PC-9 (cell line): ENCODE measurements at regions not wholly inside any gene's neighbourhood (a gene's known extent, or its start where the extent isn't known, plus 50 kb on each side); places are given as distances from the start of the nearest gene placed in this dataset.

Experiments
- BruUV-seq: library from RNA; stranded (reverse); fragments of 400-500 nt; replicated peaks from 2 replicates; lab custom pipeline; 2021; lab: Mats Ljungman, UMichigan
- CTCF ChIA-PET: fragments of 300-600 bp; sonication (Branson Sonifier 250); formaldehyde crosslinking; loops from one replicate; lab custom pipeline; 2022; ENCODE audit warnings: antibody characterized with exemption; lab: Charles Lee
- POLR2A ChIA-PET: fragments of 300-600 bp; sonication (Branson Sonifier 250); formaldehyde crosslinking; loops from one replicate; lab custom pipeline; 2022; ENCODE audit warnings: antibody characterized with exemption; ENCODE audit not compliant: unreplicated experiment; lab: Charles Lee
- DNase-seq, 2 experiments: peaks; one replicate each; pipeline versions ENCODE4 v3.0.0 to v3.0.0-alpha.2; 2015 to 2022; ENCODE audit warnings: mixed read lengths in 1 of 2
- H2AFZ ChIP-seq: fragments of 200-600 bp; sonication (generic); 2 replicates; pipeline ENCODE4 v1.8.1; 2017; ENCODE audit warnings: antibody characterized with exemption
- H3F3A ChIP-seq: fragments of 200-600 bp; sonication (generic); 2 replicates; pipeline ENCODE4 v1.8.1; 2017; ENCODE audit warnings: antibody characterized with exemption, mild to moderate bottlenecking, low read depth; ENCODE audit not compliant: insufficient read depth
- H3K27ac ChIP-seq: fragments of 200-600 bp; sonication (generic); 2 replicates; pipeline ENCODE4 v1.6.1; 2016; ENCODE audit warnings: mixed run types
- H3K27me3 ChIP-seq: fragments of 200-600 bp; sonication (generic); 2 replicates; pipeline ENCODE4 v1.6.1; 2016; ENCODE audit warnings: low read depth, mixed run types; ENCODE audit not compliant: insufficient read depth
- H3K36me3 ChIP-seq: fragments of 200-600 bp; sonication (generic); 2 replicates; pipeline ENCODE4 v1.6.1; 2016; ENCODE audit warnings: low read depth, mixed run types
- H3K4me1 ChIP-seq: fragments of 200-600 bp; sonication (generic); replicated peaks from 2 replicates; pipeline ENCODE4 v1.6.1; 2016; ENCODE audit warnings: mixed run types; ENCODE audit not compliant: insufficient read depth
- H3K4me2 ChIP-seq: fragments of 200-600 bp; sonication (generic); 2 replicates; pipeline ENCODE4 v1.6.1; 2017; ENCODE audit warnings: mixed run types
- H3K4me3 ChIP-seq: fragments of 200-600 bp; sonication (generic); 2 replicates; pipeline ENCODE4 v1.6.1; 2016; ENCODE audit warnings: mixed run types
- H3K79me2 ChIP-seq: fragments of 200-600 bp; sonication (generic); 2 replicates; pipeline ENCODE4 v1.6.1; 2017; ENCODE audit warnings: low read depth, mixed run types
- H3K9me2 ChIP-seq: fragments of 200-600 bp; sonication (generic); 2 replicates; pipeline ENCODE4 v1.8.1; 2017; ENCODE audit warnings: mild to moderate bottlenecking; ENCODE audit not compliant: insufficient read depth
- H3K9me3 ChIP-seq: fragments of 200-600 bp; sonication (generic); 2 replicates; pipeline ENCODE4 v1.8.1; 2016; ENCODE audit warnings: low read depth; ENCODE audit not compliant: insufficient read depth
- H4K20me1 ChIP-seq: fragments of 200-600 bp; sonication (generic); 2 replicates; pipeline ENCODE4 v1.8.1; 2017; ENCODE audit not compliant: insufficient read depth
- CTCF ChIP-seq: fragments of 200-600 bp; sonication (generic); conservative IDR thresholded peaks from 2 replicates; pipeline ENCODE4 v1.6.1; 2017; ENCODE audit warnings: mixed run types, antibody characterized with exemption, mild to moderate bottlenecking, moderate library complexity
- EZH2 ChIP-seq: fragments of 200-600 bp; sonication (generic); IDR thresholded peaks from 2 replicates; pipeline ENCODE4 v1.8.0; 2017; ENCODE audit warnings: antibody characterized with exemption, low read depth
- intact Hi-C: fragments of 100-400 bp; cut with micrococcal nuclease; formaldehyde crosslinking; loops from one replicate; pipeline ENCODE4 v1.10.0; 2022; ENCODE audit not compliant: unreplicated experiment

GRCh38 chr10:129151281-129151680 lies 315.8 kb upstream of the MGMT start:
- H3K4me2 ChIP-seq: no peak overlapping the region
- H3K27ac ChIP-seq: no peak overlapping the region
- H3F3A ChIP-seq: no peaks in the 10 kb centered on the region
- no peak overlapping the region for H2AFZ ChIP-seq
- H3K4me3 ChIP-seq: no peak overlapping the region
- no TSS peak for BruUV-seq
- H3K9me2 ChIP-seq: no peaks in the 10 kb centered on the region
- H4K20me1 ChIP-seq: no peaks in the 10 kb centered on the region
- H3K27me3 ChIP-seq: no peaks in the 10 kb centered on the region
- no peak for TF ChIP-seq CTCF
- TF ChIP-seq EZH2: no peak
- H3K79me2 ChIP-seq: no peaks in the 10 kb centered on the region
- intact Hi-C loops: no loop called here
- DNase-seq: no peak
- no peaks in the 10 kb centered on the region for H3K4me1 ChIP-seq
- H3K9me3 ChIP-seq: no peaks in the 10 kb centered on the region
- ChIA-PET POLR2A (no interaction called here), CTCF (no interaction called here)
- H3K36me3 ChIP-seq: no peaks in the 10 kb centered on the region

DNA sequence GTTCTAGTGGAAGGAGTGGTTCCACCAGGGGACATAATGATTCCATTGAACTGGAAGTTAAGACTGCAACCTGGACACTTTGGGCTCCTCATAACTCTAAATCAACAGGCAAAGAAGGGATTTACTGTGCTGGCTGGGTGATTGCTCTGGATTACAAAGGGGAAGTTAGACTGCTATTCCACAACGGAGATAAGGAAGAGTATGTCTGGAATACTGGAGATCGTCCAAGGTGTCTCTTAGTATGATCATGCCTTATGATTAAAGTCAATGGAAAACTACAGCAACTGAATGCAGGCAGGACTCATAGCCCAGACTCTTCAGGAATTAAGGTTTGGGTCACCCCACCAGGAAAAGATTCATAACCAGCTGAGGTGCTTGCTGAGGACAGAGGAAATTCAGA lies 310.6 kb upstream of the MGMT start:
- Histone ChIP-seq H3K27ac (no peak overlapping the region), H3K27me3 (no peaks in the 10 kb centered on the region), H2AFZ (no peak overlapping the region), H3K4me1 (no peaks in the 10 kb centered on the region), H3K9me3 (no peaks in the 10 kb centered on the region), H3K79me2 (no peaks in the 10 kb centered on the region), H4K20me1 (no peaks in the 10 kb centered on the region), H3K9me2 (no peaks in the 10 kb centered on the region), H3K4me3 (no peak overlapping the region), H3F3A (no peaks in the 10 kb centered on the region), H3K36me3 (no peaks in the 10 kb centered on the region), H3K4me2 (no peak overlapping the region)
- ChIA-PET CTCF (no interaction called here), POLR2A (no interaction called here)
- DNase-seq: no peak
- no TSS peak for BruUV-seq
- TF ChIP-seq EZH2 (no peak), CTCF (no peak)
- intact Hi-C loops: no loop called here

DNA sequence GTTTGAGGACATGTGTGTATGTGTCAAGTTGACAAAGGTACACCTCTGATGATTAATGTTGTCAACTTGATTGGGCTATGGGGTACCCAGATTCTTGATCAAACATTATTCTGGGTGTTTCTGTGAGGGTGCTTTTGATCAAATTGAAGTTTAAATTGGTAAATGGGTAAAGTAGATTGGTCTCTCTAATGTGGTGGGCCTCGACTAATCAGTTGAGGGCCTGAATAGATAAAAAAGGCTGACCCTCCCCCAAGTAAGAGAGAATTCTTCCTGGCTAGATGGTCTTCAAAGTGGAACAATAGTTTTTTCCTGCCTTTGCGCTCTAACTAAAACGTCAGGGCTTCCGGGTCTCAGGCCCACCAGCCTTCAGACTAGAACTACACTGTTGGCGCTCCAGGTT lies 309.9 kb upstream of the MGMT start:
- H3F3A ChIP-seq: no peaks in the 10 kb centered on the region
- TF ChIP-seq CTCF (no peak), EZH2 (no peak)
- H3K4me2 ChIP-seq: no peak overlapping the region
- H3K4me3 ChIP-seq: no peak overlapping the region
- CTCF ChIA-PET: no interaction called here
- H3K36me3 ChIP-seq: no peaks in the 10 kb centered on the region
- BruUV-seq: no TSS peak
- no peak for DNase-seq
- H3K27me3 ChIP-seq: peaks cover 3% of the 10 kb centered on the region; the same call in 1 of the 2 replicates
- no peaks in the 10 kb centered on the region for H3K9me2 ChIP-seq
- H2AFZ ChIP-seq: no peak overlapping the region
- H3K79me2 ChIP-seq: no peaks in the 10 kb centered on the region
- H3K4me1 ChIP-seq: no peaks in the 10 kb centered on the region
- no peaks in the 10 kb centered on the region for H4K20me1 ChIP-seq
- no peak overlapping the region for H3K27ac ChIP-seq
- no peaks in the 10 kb centered on the region for H3K9me3 ChIP-seq
- POLR2A ChIA-PET: no interaction called here
- intact Hi-C loops: no loop called here
